HepG2 (cell line): ENCODE measurements at regions not wholly inside any gene's neighbourhood (a gene's known extent, or its start where the extent isn't known, plus 50 kb on each side); places are given as distances from the start of the nearest gene placed in this dataset.

Source experiments
- AGO1 ChIP-seq: fragments of 200-400 bp; formaldehyde crosslinking; IDR thresholded peaks from 2 replicates; pipeline ENCODE4 v1.6.1; 2017; ENCODE audit warnings: mild to moderate bottlenecking, low read depth, low read length, moderate library complexity; ENCODE audit not compliant: poor library complexity, severe bottlenecking
- CREM ChIP-seq, 2 experiments: sonication (generic) in 1 of 2; formaldehyde crosslinking in 1 of 2; IDR thresholded peaks; 2 replicates each; pipeline versions ENCODE4 v1.4.0 to v1.6.1; 2016 to 2020; ENCODE audit warnings: antibody characterized with exemption in 1 of 2, mild to moderate bottlenecking in 1 of 2, missing genetic modification reagents in 1 of 2
- DPF2 ChIP-seq: sonication (generic); formaldehyde crosslinking; IDR thresholded peaks from 2 replicates; pipeline ENCODE4 v1.4.0; 2020; ENCODE audit warnings: mild to moderate bottlenecking, low read depth, missing genetic modification reagents, borderline replicate concordance
- FOXK2 ChIP-seq: fragments of 450-650 bp; IDR thresholded peaks from 2 replicates; pipeline ENCODE4 v1.6.1; 2016
- GFI1 ChIP-seq: sonication (generic); formaldehyde crosslinking; IDR thresholded peaks from 2 replicates; pipeline ENCODE4 v1.5.0; 2020; ENCODE audit warnings: missing genetic modification reagents, mild to moderate bottlenecking, borderline replicate concordance
- KMT2B ChIP-seq: IDR thresholded peaks from 2 replicates; pipeline ENCODE4 v1.6.1; 2016; ENCODE audit warnings: missing genetic modification reagents, missing compliant biosample characterization
- LBX2 ChIP-seq: sonication (generic); formaldehyde crosslinking; IDR thresholded peaks from 2 replicates; pipeline ENCODE4 v1.5.0; 2020; ENCODE audit warnings: missing genetic modification reagents, mild to moderate bottlenecking, borderline replicate concordance
- NFIC ChIP-seq: IDR thresholded peaks from 2 replicates; pipeline ENCODE4 v1.6.1; 2012; ENCODE audit warnings: mild to moderate bottlenecking, low read length, inconsistent platforms
- NR3C1 ChIP-seq: sonication (generic); formaldehyde crosslinking; IDR thresholded peaks from 2 replicates; pipeline ENCODE4 v1.4.0; 2020; ENCODE audit warnings: missing genetic modification reagents
- RBM39 ChIP-seq: fragments of 200-400 bp; formaldehyde crosslinking; IDR thresholded peaks from one replicate; pipeline ENCODE4 v1.6.1; 2018; ENCODE audit warnings: antibody characterized with exemption, mild to moderate bottlenecking, low read depth, low read length; ENCODE audit not compliant: poor library complexity, severe bottlenecking
- RXRB ChIP-seq: IDR thresholded peaks from 2 replicates; pipeline ENCODE4 v1.6.1; 2016; ENCODE audit warnings: borderline replicate concordance, missing genetic modification reagents, missing compliant biosample characterization
- SIX1 ChIP-seq: sonication (generic); formaldehyde crosslinking; IDR thresholded peaks from 2 replicates; pipeline ENCODE4 v1.4.0; 2020; ENCODE audit warnings: missing genetic modification reagents, borderline replicate concordance
- SMARCE1 ChIP-seq: fragments of 450-650 bp; IDR thresholded peaks from 2 replicates; pipeline ENCODE4 v1.6.1; 2017; ENCODE audit warnings: borderline replicate concordance
- ZBTB38 ChIP-seq: sonication (generic); formaldehyde crosslinking; IDR thresholded peaks from 2 replicates; pipeline ENCODE4 v1.5.1; 2020; ENCODE audit warnings: mild to moderate bottlenecking, missing genetic modification reagents
- ZBTB8A ChIP-seq: sonication (generic); formaldehyde crosslinking; IDR thresholded peaks from 2 replicates; pipeline ENCODE4 v1.4.0; 2020; ENCODE audit warnings: mild to moderate bottlenecking, low read depth, missing genetic modification reagents, borderline replicate concordance
- ZFX ChIP-seq: sonication (generic); formaldehyde crosslinking; IDR thresholded peaks from 2 replicates; pipeline ENCODE4 v1.4.0; 2020; ENCODE audit warnings: mild to moderate bottlenecking, low read depth, missing genetic modification reagents, moderate library complexity
- ZMAT5 ChIP-seq: sonication (generic); formaldehyde crosslinking; IDR thresholded peaks from 2 replicates; pipeline ENCODE4 v1.5.0; 2020; ENCODE audit warnings: mild to moderate bottlenecking, low read depth, missing genetic modification reagents, borderline replicate concordance
- ZNF24 ChIP-seq: fragments of 450-650 bp; IDR thresholded peaks from 2 replicates; pipeline ENCODE4 v1.6.1; 2017; ENCODE audit warnings: antibody characterized with exemption, mild to moderate bottlenecking
- ZNF367 ChIP-seq: sonication (generic); formaldehyde crosslinking; IDR thresholded peaks from 2 replicates; pipeline ENCODE4 v1.4.0; 2020; ENCODE audit warnings: missing genetic modification reagents, borderline replicate concordance
- ZNF547 ChIP-seq: sonication (generic); formaldehyde crosslinking; IDR thresholded peaks from 2 replicates; pipeline ENCODE4 v1.5.1; 2020; ENCODE audit warnings: mild to moderate bottlenecking, missing genetic modification reagents
- ZNF550 ChIP-seq: sonication (generic); formaldehyde crosslinking; IDR thresholded peaks from 2 replicates; pipeline ENCODE4 v1.4.0; 2020; ENCODE audit warnings: mild to moderate bottlenecking, missing genetic modification reagents, borderline replicate concordance
- ZNF644 ChIP-seq: IDR thresholded peaks from 2 replicates; pipeline ENCODE4 v1.6.1; 2016; ENCODE audit warnings: low read depth
- ZNF703 ChIP-seq: sonication (generic); formaldehyde crosslinking; IDR thresholded peaks from 2 replicates; pipeline ENCODE4 v1.5.1; 2020; ENCODE audit warnings: missing genetic modification reagents, mild to moderate bottlenecking, moderate library complexity, borderline replicate concordance
- ZNF724P ChIP-seq: sonication (generic); formaldehyde crosslinking; IDR thresholded peaks from 2 replicates; pipeline ENCODE4 v1.8.0; 2022; ENCODE audit warnings: missing genetic modification reagents, borderline replicate concordance
- ZNF790 ChIP-seq: sonication (generic); formaldehyde crosslinking; IDR thresholded peaks from 2 replicates; pipeline ENCODE4 v1.8.0; 2022; ENCODE audit warnings: missing genetic modification reagents, mild to moderate bottlenecking, borderline replicate concordance
- ZNF878 ChIP-seq: sonication (generic); formaldehyde crosslinking; IDR thresholded peaks from 2 replicates; pipeline ENCODE4 v1.8.1; 2023; ENCODE audit warnings: mild to moderate bottlenecking, missing genetic modification reagents, moderate library complexity
- ZNF883 ChIP-seq: sonication (generic); formaldehyde crosslinking; IDR thresholded peaks from 2 replicates; pipeline ENCODE4 v1.5.1; 2020; ENCODE audit warnings: mild to moderate bottlenecking, missing genetic modification reagents; ENCODE audit errors: not compliant biosample characterization
- ZSCAN9 ChIP-seq: IDR thresholded peaks from 2 replicates; pipeline ENCODE4 v1.6.1; 2016; ENCODE audit warnings: borderline replicate concordance
- TF ChIP-seq, protein P1 (sequence below): sonication (generic); formaldehyde crosslinking; IDR thresholded peaks from 2 replicates; pipeline ENCODE4 v1.4.0; 2020; ENCODE audit warnings: missing genetic modification reagents, mild to moderate bottlenecking, borderline replicate concordance

DNA sequence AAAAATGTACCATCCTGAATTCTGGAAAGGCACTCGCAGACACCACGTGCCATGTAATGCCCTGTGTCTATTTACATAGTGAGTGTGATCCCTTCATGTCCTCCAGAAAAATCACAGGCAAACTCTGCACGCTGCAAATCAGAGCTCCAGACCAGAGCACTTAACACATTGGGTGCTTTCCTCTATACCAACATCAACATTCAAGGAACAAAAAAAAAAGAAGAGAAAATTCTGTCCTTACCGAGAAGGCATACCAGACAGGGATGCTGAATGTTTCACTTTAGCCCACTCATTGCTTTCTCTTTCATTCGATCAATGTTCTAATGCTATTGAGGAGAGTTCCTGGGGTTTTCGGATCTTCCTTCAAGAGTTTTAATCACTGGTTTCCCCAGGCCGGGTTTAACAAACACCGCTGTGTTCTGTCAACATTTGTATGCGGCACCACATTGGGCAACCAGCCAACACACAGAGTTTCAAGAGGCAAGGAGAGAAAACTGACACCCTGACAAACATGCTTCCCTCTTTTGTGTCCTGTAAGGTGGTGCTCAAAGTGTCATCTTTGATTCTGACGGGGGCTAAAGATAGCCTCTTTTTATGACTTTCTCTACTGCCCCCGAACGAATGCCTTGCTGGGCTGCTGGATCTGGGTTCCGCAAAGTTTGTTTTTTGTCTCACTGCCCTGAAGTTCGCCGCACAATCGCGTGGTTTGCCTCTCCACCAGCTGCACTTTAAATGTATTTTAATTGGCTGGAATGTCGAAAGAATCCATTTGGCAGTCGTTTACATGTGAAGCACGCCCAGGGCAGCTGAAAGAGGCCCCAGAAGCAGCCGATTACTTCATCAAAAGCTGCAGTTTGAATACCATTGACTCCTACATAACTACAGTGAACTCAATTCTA, 106.4 kb upstream of the NCKAP5 start (continued):
- TF ChIP-seq RBM39 (no peak), ZNF644 (no peak), ZSCAN9 (CRISPR knock-in tag) (0 out of 2 replicates have a peak, but pooled peaks have one; percentile 10), CREM (IDR thresholded peaks at IDR 0.05) (no peak), CREM (CRISPR knock-in tag; IDR thresholded peaks at IDR 0.05) (no peak), FOXK2 (no peak), ZNF724P (no peak), ZNF547 (CRISPR knock-in tag) (no peak), RXRB (CRISPR knock-in tag) (no peak), GFI1 (0 out of 2 replicates have a peak, but pooled peaks have one; percentile 39), ZNF703 (CRISPR knock-in tag) (no peak), LBX2 (no peak), ZNF790 (CRISPR knock-in tag) (no peak), ZMAT5 (CRISPR knock-in tag) (no peak), DPF2 (no peak), ZNF883 (no peak), SIX1 (CRISPR knock-in tag) (0 out of 2 replicates have a peak, but pooled peaks have one; percentile 13), SMARCE1 (no peak), ZNF24 (no peak), ZFX (CRISPR knock-in tag) (no peak), ZBTB38 (CRISPR knock-in tag) (no peak), NR3C1 (CRISPR knock-in tag) (no peak), ZBTB8A (CRISPR knock-in tag) (no peak), ZNF550 (no peak), AGO1 (no peak), ZNF878 (0 out of 2 replicates have a peak, but pooled peaks have one; percentile 27), ZNF367 (CRISPR knock-in tag) (no peak), KMT2B (CRISPR knock-in tag) (no peak), NFIC (0 out of 2 replicates have a peak, but pooled peaks have one; percentile 30)
- TF ChIP-seq, protein P1, sequence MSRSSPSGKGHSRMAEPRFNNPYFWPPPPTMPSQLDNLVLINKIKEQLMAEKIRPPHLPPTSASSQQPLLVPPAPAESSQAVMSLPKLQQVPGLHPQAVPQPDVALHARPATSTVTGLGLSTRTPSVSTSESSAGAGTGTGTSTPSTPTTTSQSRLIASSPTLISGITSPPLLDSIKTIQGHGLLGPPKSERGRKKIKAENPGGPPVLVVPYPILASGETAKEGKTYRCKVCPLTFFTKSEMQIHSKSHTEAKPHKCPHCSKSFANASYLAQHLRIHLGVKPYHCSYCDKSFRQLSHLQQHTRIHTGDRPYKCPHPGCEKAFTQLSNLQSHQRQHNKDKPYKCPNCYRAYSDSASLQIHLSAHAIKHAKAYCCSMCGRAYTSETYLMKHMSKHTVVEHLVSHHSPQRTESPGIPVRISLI (CRISPR knock-in tag) = no peak
